IMR-90 (cell line): ENCODE measurements at regions not wholly inside any gene's neighbourhood (a gene's known extent, or its start where the extent isn't known, plus 50 kb on each side); places are given as distances from the start of the nearest gene placed in this dataset.

ENCODE experiments used
- ATAC-seq: fragments of 200-7000 bp; cut with Tn5 transposase; 2 replicates; pipeline ENCODE4 v1.9.1; 2020; ENCODE audit warnings: low read depth, mild to moderate bottlenecking, moderate library complexity
- BruUV-seq: library from RNA; stranded (reverse); fragments of 400-500 nt; replicated peaks from 2 replicates; lab custom pipeline; 2021; lab: Mats Ljungman, UMichigan
- CTCF ChIA-PET: fragments of 300-600 bp; formaldehyde crosslinking; extraction: SDS; loops from one replicate; lab custom pipeline; 2021; ENCODE audit warnings: antibody characterized with exemption; lab: Yijun Ruan, JAX
- POLR2A ChIA-PET: fragments of 300-600 bp; sonication (Branson Sonifier 250); formaldehyde crosslinking; loops from one replicate; lab custom pipeline; 2022; ENCODE audit warnings: antibody characterized with exemption; ENCODE audit not compliant: unreplicated experiment; lab: Charles Lee
- DNase-seq: peaks from one replicate; pipeline ENCODE4 v3.0.0; 2013
- H2AFZ ChIP-seq: replicated peaks from 2 replicates; pipeline ENCODE3; 2013; ENCODE audit warnings: low read length, mild to moderate bottlenecking; ENCODE audit not compliant: poor library complexity
- H2AK5ac ChIP-seq: 2 replicates; pipeline ENCODE4 v1.6.1; 2013; ENCODE audit warnings: low read depth, low read length, inconsistent platforms
- H2AK9ac ChIP-seq: replicated peaks from 2 replicates; pipeline ENCODE3; 2013; ENCODE audit warnings: mild to moderate bottlenecking, low read depth, low read length, moderate library complexity; ENCODE audit not compliant: poor library complexity
- H2BK120ac ChIP-seq: 2 replicates; pipeline ENCODE4 v1.6.1; 2013; ENCODE audit warnings: low read depth, low read length, inconsistent platforms
- H2BK15ac ChIP-seq: 3 replicates; pipeline ENCODE4 v1.6.1; 2013; ENCODE audit warnings: low read depth, low read length, inconsistent platforms
- H2BK20ac ChIP-seq: 2 replicates; pipeline ENCODE4 v1.6.1; 2013; ENCODE audit warnings: low read depth, mild to moderate bottlenecking, inconsistent platforms, low read length, moderate library complexity
- H2BK5ac ChIP-seq: 2 replicates; pipeline ENCODE4 v1.6.1; 2013; ENCODE audit warnings: mild to moderate bottlenecking, low read depth, low read length, inconsistent platforms; ENCODE audit not compliant: poor library complexity, severe bottlenecking
- H3K14ac ChIP-seq: replicated peaks from 2 replicates; pipeline ENCODE4 v1.6.1; 2013; ENCODE audit warnings: low read depth, low read length, inconsistent platforms
- H3K18ac ChIP-seq: 2 replicates; pipeline ENCODE4 v1.6.1; 2013; ENCODE audit warnings: low read depth, low read length, control low read depth
- H3K23ac ChIP-seq: 2 replicates; pipeline ENCODE4 v1.6.1; 2013; ENCODE audit warnings: low read depth, low read length, inconsistent platforms
- H3K27ac ChIP-seq: 2 replicates; pipeline ENCODE4 v1.5.1; 2013; ENCODE audit warnings: mild to moderate bottlenecking, control low read depth, low read length; ENCODE audit not compliant: insufficient read depth
- H3K27me3 ChIP-seq: 2 replicates; pipeline ENCODE4 v1.6.1; 2013; ENCODE audit warnings: low read length; ENCODE audit not compliant: control insufficient read depth, insufficient read depth
- H3K36me3 ChIP-seq: 2 replicates; pipeline ENCODE4 v1.6.1; 2013; ENCODE audit warnings: low read length, mixed read lengths; ENCODE audit not compliant: control insufficient read depth, insufficient read depth
- H3K4ac ChIP-seq: 2 replicates; pipeline ENCODE4 v1.6.1; 2013; ENCODE audit warnings: low read depth, low read length, inconsistent platforms
- H3K4me1 ChIP-seq: 2 replicates; pipeline ENCODE4 v1.6.1; 2013; ENCODE audit warnings: low read length, mixed read lengths; ENCODE audit not compliant: control insufficient read depth, insufficient read depth
- H3K4me2 ChIP-seq: 2 replicates; pipeline ENCODE4 v1.6.1; 2013; ENCODE audit warnings: low read depth, mild to moderate bottlenecking, control low read depth, low read length, moderate library complexity
- H3K4me3 ChIP-seq: 2 replicates; pipeline ENCODE4 v1.5.1; 2013; ENCODE audit warnings: low read depth, mild to moderate bottlenecking, control low read depth, low read length, moderate library complexity; ENCODE audit not compliant: insufficient read depth
- H3K56ac ChIP-seq: 2 replicates; pipeline ENCODE4 v1.6.1; 2013; ENCODE audit warnings: low read length, inconsistent platforms; ENCODE audit not compliant: insufficient read depth; ENCODE audit errors: extremely low read depth
- H3K79me1 ChIP-seq, 2 experiments: 2 replicates each; pipeline ENCODE4 v1.6.1; 2013; ENCODE audit warnings: low read length in 2 of 2, inconsistent platforms in 1 of 2, low read depth in 1 of 2
- H3K9ac ChIP-seq: 2 replicates; pipeline ENCODE4 v1.6.1; 2013; ENCODE audit warnings: low read depth, low read length, control low read depth
- H3K9me1 ChIP-seq: 2 replicates; pipeline ENCODE4 v1.6.1; 2013; ENCODE audit warnings: low read length, inconsistent platforms; ENCODE audit not compliant: insufficient read depth
- H3K9me3 ChIP-seq: 2 replicates; pipeline ENCODE4 v1.6.1; 2013; ENCODE audit warnings: low read length; ENCODE audit not compliant: control insufficient read depth, insufficient read depth
- H4K20me1 ChIP-seq: 2 replicates; pipeline ENCODE4 v1.6.1; 2013; ENCODE audit warnings: low read length, inconsistent platforms; ENCODE audit not compliant: insufficient read depth
- H4K5ac ChIP-seq: 2 replicates; pipeline ENCODE4 v1.6.1; 2013; ENCODE audit warnings: mild to moderate bottlenecking, low read depth, low read length, control low read depth
- H4K8ac ChIP-seq, 2 experiments: 2 replicates each; pipeline ENCODE4 v1.6.1; 2013; ENCODE audit warnings: low read depth in 2 of 2, low read length in 2 of 2, control low read depth in 1 of 2, inconsistent platforms in 1 of 2
- H4K91ac ChIP-seq: 2 replicates; pipeline ENCODE4 v1.6.1; 2013; ENCODE audit warnings: low read depth, low read length, inconsistent platforms; ENCODE audit not compliant: insufficient read depth
- BHLHE40 ChIP-seq: fragments of 150-350 bp; IDR thresholded peaks from 2 replicates; pipeline ENCODE4 v1.6.1; 2016; ENCODE audit warnings: mild to moderate bottlenecking, low read depth, low read length
- MAFK ChIP-seq: IDR thresholded peaks from 2 replicates; pipeline ENCODE4 v1.6.1; 2012; ENCODE audit warnings: low read depth, low read length, improper control_type of control experiment
- RCOR1 ChIP-seq: IDR thresholded peaks from 2 replicates; pipeline ENCODE4 v1.6.1; 2012; ENCODE audit warnings: mild to moderate bottlenecking, low read length, improper control_type of control experiment; ENCODE audit not compliant: insufficient replicate concordance
- SMC3 ChIP-seq: fragments of 150-350 bp; IDR thresholded peaks from 2 replicates; pipeline ENCODE4 v1.6.1; 2016; ENCODE audit warnings: low read depth, mild to moderate bottlenecking, antibody characterized with exemption, low read length, moderate library complexity
- USF2 ChIP-seq: fragments of 150-350 bp; IDR thresholded peaks from 2 replicates; pipeline ENCODE4 v1.6.1; 2017; ENCODE audit warnings: mild to moderate bottlenecking, antibody characterized with exemption, low read length, low read depth
- WGBS, 2 experiments: methylation state at CpG; one replicate each; pipeline versions ENCODE4 v1.1.5 to v1.1.7; 2013; ENCODE audit warnings: missing lambda C conversion rate in 2 of 2; ENCODE audit not compliant: insufficient read length in 1 of 2; ENCODE audit errors: extremely low coverage in 2 of 2; 5-methylcytosine and 5-hydroxymethylcytosine counted together
- dilution Hi-C: fragments of 300-500 bp; cut with HindIII; formaldehyde crosslinking; loops from one replicate; pipeline ENCODE4 v1.14.3; 2018; ENCODE audit warnings: low sequenced_read_pairs; ENCODE audit not compliant: unreplicated experiment
- in situ Hi-C: fragments of 300-500 bp; cut with MboI; formaldehyde crosslinking; loops from 3 replicates; pipeline ENCODE4 v1.14.3; 2019; ENCODE audit warnings: low sequenced_read_pairs, inconsistent platforms, mixed read lengths
- intact Hi-C: fragments of 100-400 bp; cut with micrococcal nuclease; formaldehyde crosslinking; loops from 2 replicates; pipeline ENCODE4 v1.10.0; 2022

DNA sequence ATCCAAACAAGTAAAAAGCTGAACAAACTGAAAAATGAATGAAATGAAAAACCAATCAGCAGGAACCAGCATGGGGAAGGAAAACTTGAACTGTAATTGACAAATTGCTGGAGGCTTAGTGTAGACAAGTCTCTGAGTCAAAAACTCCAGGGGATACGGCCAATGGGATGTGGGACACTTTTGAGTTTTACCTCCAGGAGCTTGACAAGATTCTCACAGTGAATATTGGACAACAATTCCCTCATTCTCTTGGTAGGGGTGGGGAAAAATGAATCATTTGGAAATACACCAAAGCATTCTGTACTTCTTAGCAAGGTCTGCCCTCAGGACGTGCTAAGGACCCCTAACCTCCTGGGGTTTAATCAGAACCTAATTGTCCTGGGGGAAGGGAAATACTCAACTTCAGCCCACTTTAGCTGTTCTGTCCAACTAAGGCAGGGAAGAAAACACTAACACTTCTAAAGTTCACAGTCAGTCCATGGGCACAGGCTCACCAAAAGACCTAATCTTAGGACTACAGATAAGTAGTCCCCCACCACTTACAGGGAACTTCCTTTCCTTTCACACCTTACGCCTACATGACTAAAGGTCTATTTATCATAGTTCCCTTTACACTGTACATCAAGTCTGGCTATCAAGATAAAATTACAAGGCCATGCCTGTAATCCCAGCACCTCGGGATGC is 60.7 kb upstream of the CDC42BPA start:
- ATAC-seq (no peak), DNase-seq (no peak)
- in situ Hi-C loops (no loop called here), intact Hi-C loops (no loop called here), dilution Hi-C loops (no loop called here)
- Histone ChIP-seq H3K4me2 (no peak overlapping the region), H3K4me1 (no peaks in the 10 kb centered on the region), H3K79me1 (no peaks in the 10 kb centered on the region), H3K56ac (no peak overlapping the region), H3K9ac (no peak overlapping the region), H2BK20ac (no peak overlapping the region), H3K27ac (no peak overlapping the region), H4K20me1 (no peaks in the 10 kb centered on the region), H3K9me1 (no peaks in the 10 kb centered on the region), H2AK9ac (no peak overlapping the region), H3K9me3 (no peaks in the 10 kb centered on the region), H2AK5ac (no peak overlapping the region), H3K4ac (no peak overlapping the region), H2BK120ac (no peak overlapping the region), H3K27me3 (no peaks in the 10 kb centered on the region), H4K91ac (no peak overlapping the region), H2BK15ac (no peak overlapping the region; the same call in 2 of the 3 replicates), H3K4me3 (no peak overlapping the region), H4K5ac (no peak overlapping the region), H3K18ac (no peak overlapping the region), H2AFZ (no peak overlapping the region), H3K14ac (no peak overlapping the region), H3K36me3 (no peaks in the 10 kb centered on the region), H2BK5ac (no peak overlapping the region), H4K8ac (no peak overlapping the region), H3K23ac (no peak overlapping the region)
- WGBS, 2 experiments: no CpG with 5 or more reads among the region's 4 CpGs
- CTCF ChIA-PET: no interaction called here
- BruUV-seq: no TSS peak
- TF ChIP-seq RCOR1: no peak
- no peak for TF ChIP-seq USF2
- no peak for TF ChIP-seq BHLHE40
- TF ChIP-seq SMC3: no peak
- no peak for TF ChIP-seq MAFK
- POLR2A ChIA-PET: interaction anchor here (0.6 kb wide), 1 partner anchor 56 kb away, joined by 3 read pairs; no protein-coding TSS in a partner anchor
